Central memory CD4-positive, alpha-beta T cell (primary cell): ENCODE measurements at regions not wholly inside any gene's neighbourhood (a gene's known extent, or its start where the extent isn't known, plus 50 kb on each side); places are given as distances from the start of the nearest gene placed in this dataset.

Experiments used
- DNase-seq: peaks from one replicate; pipeline ENCODE4 v3.0.0; 2022

DNA sequence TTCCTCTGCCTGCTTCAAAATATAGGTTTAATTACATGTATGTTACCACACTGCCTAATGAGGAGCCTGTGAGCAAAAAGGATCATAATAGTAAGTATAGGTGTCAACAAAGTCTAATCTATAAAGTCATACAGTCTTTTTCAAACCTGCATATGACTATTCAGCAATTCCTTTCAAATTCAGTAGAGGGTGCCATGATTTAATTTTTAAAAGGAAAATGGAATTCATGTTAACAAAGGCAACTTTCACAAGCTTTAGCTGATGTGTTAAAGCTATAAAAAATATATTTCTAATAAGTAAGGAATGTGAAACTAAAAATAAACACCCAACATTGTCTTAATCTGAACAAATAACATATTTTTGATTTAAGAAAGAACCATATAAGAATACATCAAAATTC, 52.1 kb downstream of the MPP7 start:
- peak; percentile 11 for DNase-seq

DNA sequence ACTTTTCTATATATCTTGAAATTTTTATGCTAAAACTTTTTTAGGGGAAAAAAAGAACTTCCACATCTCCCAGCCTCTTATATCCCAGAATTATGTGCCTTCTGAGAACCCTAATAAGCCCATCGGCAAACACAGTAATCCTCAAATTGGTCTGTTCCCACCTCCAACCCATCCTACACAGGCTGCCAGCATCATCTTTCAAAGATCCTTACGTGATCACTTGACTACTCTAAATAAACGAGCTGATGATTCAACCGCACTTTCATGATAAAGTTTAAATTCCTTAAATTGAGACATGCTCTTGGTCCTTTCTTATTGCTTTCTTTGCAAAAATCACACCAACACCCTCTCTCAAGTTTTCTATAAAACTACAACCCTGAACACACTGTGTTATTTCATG, 52.5 kb downstream of the MPP7 start:
- no peak for DNase-seq

DNA sequence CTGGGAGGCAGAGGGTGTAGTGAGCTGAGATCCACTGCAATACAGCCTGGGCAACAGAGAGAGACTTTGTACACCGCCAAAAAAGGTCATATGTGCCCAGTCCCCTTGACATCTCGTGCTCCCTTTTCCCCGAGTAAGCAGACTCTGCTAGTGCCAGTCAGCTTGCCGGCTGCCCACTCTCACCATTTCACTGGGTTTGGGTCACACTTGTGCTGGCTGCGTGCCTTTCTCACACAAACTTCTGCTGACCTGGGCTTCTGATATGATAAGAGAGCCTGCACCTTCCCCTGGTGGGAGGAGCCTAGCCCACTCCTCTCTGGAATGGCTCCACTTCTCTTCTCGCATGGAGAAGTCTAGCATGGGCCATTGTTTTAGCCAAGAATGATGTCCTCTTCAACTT, 53.4 kb downstream of the MPP7 start:
- no peak for DNase-seq

DNA sequence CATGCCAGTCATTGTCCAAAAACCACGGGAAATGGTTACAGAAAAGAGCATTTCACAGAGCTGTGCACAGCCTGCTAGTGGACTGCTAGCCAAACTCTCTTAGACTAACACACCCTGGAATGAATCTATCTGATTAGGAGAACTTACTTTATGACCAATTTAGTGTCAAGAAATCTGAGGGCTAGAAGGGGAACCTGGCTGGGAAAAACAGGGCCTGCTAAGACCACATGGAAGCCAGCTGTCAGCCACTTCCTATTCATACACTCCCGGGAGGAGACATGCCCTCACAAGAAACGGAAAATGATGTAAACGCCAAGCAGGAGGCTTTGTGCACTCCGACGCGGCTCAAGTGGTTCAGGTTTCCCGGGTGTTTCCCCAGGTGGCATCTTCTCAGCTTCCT, 54.8 kb downstream of the MPP7 start:
- DNase-seq: no peak

DNA sequence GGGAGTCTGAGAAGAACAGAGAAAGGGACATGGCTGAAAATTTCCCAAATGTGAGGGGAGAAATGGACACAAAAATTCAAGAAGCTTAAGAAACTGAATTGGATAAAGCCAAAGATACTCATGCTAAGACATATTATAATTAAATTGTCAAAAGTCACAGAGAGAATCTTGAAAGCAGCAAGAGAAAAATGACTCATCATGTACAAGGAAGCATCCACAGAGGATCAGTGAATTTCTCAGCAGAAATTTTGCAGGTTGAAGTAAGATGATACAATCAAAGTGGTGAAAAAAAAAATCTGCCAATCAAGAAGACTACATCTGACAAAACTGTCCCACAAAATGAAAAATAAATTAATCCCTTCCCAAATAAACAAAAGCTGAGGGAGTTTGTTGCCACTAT, 56.8 kb downstream of the MPP7 start:
- no peak for DNase-seq

DNA sequence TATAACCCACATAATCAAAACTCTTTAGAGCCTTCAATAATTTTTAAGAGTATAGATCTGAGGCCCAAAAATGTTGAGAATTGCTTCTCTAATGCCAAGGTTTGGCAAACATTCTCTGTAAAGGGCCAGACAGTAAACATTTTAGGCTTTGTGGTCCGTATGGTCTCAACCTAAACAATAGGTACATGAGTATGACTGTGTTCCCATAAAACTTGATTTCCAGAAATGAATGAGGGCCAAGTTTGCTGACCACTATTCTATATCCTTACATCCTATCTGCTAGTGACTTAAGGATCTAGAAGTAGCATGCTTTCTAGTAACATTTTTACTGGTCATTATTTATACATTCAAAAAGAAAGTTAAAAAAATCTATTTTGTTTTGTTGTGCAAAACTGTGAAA, 58.9 kb downstream of the MPP7 start:
- DNase-seq: no peak

DNA sequence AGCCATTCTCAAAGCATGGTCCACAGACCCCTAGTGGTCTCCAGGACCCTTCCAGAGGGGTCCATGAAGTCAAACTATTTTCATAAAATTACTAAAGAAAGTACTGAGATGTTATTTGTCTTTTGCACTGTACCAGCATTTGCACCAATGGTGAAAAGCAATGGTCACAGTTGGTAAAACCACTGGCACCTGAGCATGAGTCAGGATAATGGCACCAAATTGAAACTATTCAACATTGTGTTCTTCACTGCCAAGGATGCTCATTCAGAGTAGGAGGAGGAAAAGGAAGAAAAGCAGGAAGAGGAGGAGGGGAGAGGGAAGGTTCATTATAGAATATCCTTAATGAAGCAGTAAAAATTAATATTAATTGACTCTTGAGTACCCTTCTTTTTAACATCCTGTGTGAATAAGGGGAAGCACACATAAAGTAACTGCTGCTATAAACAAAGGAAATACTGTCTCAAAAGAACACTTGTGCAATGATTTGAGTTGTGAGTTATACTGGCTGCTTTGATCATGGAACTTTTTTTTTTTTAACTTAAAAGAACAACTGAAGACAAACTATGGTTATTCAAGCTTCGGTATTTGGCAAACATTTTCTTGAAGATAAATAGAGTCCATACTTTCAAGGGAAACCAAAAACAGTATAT, 60.2 kb downstream of the MPP7 start:
- no peak for DNase-seq

DNA sequence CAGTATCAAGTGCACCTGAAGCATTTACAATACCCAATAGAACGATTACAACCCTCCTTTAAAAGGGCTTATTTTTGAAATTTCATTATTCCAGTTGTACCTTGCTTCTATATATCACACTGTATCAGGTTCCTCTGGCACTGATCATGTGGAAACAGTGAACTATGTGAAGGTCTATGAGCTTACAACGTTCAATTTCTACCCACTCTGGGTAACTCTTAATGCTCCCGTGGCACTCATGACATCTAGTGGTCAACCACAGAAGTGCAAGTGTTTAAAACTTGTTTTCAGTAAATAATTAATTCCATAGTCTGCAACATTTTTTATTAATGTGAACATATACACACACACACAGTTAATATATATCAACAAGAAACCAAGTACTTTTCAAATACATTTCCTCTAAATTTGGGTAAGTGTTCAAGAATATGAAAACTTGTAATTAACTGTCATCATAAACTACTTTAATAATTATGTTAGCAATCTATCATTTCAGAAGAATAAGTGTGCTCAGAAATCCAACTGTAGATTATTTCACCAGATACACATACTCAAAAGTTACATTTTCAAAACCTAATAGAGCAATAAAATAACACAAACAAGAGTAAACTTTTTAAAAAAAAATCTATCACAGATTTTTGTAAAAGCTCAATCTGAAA, 61.0 kb downstream of the MPP7 start:
- DNase-seq: peak; percentile 15

DNA sequence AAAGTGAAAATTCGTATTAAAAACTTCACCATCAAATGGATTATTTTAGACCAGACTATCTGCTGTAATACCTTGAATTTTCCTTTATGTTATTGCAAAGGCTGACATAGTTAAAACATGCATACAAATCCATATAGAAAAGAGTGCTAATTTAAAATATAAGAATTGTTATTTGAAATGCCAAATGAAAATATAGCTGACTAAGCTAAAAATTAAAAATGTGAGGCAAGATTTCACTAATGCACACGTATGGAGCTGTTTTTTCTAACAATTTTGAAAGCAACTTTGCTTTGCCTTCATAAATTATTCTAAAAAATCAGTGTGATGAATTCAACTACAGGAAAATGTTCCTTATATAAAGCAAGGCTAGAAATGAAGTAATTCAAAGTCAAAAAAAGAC, 62.5 kb downstream of the MPP7 start:
- DNase-seq: no peak

DNA sequence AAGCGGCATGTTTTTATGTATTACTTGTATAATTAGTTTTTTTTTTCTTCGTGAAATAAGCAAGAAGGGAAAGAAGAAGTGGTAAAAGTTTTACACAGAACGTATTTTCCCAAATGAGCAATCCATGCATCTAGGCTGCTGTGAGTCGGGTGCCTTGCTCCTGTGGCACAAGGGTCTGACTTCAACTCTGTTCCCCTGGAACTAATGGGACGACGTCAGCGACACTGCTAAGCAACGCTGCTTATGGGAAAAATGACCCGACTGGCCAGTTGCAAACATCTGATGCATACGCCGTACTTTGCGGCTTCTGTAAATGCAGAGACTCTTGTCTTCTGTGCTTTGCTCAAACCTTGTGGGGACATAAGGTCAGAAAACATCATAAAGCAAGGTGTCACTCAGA, 66.3 kb downstream of the MPP7 start:
- no peak for DNase-seq

DNA sequence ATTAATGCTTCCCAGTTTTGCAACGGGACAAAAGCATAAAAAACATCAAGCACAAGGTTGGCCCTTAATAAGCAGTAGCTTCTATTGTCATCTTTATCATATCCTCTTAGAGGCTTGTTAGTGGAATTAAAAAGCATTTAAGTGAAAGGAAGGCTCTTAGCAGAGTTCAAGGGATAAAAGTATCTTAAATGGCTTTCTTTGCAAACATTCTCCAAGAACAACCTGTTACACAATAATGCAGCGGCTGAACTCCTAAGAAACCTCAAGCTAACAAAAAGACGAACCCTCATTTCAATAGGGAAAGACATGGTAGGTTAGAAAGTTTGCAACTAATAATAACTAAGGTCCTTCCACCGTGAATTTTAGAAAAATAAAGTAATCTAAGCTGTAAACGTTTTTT, 82.1 kb downstream of the MPP7 start:
- DNase-seq: no peak

DNA sequence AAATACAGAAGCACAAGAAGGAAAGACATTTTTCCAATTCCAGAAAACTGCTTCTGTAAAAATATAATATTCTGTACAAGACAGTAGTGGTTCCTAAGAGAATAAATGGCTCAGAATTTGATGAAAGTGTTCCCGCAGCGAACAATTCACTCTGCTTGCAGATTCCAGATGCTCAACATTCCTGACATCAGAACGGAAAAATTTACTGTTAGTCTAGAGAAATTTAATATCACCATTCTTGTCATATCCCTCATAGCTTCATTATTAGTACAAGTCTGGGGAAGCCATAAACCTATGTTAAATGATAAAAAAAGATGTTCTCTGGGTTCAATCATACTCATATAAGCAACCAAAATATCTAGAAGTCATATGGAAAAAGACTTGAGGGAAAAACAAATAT, 83.6 kb downstream of the MPP7 start:
- DNase-seq: no peak

DNA sequence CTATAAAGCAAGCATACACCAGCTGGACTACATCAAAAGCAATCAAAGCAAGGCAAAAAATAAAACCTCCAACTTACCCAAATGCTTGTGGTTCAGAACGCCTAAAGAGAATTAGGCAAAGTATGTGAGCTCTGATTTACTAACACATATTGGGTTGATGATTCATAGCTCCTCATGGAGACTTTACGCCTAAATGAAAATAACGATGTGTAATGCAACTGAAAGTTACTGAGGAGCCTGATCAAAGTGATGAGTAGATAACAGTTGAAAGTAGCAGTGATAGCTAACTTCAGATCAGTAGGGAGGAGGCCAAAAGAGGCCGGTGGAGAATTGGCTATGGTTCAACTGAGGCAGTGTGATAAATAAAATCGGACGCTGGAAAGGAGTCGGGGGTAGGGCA, 85.0 kb downstream of the MPP7 start:
- DNase-seq: no peak

DNA sequence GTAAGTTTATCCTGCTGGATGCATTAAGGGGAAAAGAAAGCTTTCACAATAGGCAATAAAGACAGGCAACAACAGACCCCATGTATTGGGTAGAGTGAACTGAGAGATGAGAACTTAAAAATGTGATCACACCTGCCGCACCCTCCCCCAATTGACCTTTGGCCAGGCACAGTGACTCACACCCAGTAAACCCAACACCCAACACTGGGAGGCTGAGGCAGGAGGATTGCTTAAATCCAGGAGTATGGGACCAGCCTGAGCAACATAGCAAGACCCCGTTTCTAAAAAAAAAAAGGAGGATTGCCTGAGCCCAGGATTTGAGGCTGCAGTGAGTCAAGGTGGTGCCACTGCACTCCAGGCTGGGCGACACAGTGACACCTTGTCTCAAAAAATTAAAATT, 86.9 kb downstream of the MPP7 start:
- DNase-seq: no peak

DNA sequence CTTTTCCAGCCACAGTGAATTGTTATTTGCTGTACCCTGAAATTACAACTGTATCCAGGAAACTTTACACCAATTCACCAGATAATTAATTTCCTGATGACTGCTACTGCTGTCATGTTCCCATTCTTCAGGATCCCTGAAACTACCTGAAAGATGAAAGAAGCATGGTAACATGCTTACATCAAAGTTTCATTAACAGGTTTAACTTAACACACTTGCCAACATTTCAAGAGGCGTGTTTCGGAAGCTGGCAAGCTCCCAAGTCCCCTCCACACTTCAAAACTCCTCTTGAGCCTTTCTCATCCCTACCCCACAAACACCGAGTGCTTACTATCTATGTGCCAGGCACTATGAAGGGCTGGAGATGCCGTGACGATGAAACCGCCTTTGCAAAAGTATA, 88.6 kb downstream of the MPP7 start:
- DNase-seq: no peak

DNA sequence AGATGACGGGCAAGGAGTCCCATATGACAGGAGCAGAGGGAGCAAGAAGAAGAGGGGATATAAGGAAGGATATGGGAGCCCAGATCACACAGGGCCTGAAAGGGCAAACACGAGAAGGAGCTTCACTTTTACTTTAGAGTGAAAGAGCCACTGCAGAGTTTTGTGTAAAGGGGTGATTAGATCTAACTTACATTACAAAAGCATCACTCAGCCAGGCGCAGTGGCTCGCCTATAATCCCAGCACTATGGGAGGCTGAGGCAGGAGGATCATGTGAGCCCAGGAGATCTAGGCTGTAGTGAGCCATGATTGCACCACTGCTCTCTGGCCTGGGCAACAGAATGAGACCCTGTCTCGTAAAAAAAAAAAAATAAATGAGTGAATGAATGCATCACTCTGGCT, 91.1 kb downstream of the MPP7 start:
- no peak for DNase-seq

DNA sequence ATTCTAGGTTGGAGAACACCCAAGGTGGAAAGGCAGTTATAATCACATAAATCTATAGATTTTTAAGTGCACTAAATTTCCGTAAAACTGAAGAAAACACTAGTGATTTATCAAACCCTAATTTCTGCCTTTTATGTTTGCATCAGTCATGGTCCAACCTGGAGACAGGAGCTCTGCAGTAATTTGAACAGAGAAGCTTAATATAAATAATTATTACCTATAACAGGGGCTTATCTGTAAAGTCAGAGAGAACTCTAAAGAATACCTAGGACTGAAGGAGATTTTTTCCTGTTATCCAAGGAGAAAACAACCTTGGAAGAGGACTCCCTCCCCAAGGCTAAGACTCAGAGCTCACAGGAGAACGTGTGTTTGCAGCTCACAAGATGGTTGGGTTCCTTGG, 95.1 kb downstream of the MPP7 start:
- no peak for DNase-seq

DNA sequence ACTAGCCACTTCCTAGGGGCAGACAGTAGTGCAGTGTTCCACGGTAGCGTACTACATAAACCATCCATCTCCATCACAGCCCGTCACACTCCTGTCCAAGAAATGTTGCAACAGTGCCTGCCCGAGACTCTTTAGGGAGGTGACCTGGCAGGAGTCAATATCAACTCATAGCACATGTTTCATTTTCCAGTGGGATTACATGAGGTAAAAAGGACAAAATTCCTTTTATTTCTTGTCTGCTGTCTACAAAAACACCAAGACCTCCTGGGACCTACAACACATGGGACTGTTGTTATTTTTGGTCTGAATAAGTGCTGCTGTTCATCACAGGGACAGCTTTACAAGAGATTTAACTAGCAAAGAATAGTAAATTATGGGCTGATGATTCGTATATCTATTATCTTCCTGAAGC, 99.9 kb downstream of the MPP7 start:
- no peak for DNase-seq

DNA sequence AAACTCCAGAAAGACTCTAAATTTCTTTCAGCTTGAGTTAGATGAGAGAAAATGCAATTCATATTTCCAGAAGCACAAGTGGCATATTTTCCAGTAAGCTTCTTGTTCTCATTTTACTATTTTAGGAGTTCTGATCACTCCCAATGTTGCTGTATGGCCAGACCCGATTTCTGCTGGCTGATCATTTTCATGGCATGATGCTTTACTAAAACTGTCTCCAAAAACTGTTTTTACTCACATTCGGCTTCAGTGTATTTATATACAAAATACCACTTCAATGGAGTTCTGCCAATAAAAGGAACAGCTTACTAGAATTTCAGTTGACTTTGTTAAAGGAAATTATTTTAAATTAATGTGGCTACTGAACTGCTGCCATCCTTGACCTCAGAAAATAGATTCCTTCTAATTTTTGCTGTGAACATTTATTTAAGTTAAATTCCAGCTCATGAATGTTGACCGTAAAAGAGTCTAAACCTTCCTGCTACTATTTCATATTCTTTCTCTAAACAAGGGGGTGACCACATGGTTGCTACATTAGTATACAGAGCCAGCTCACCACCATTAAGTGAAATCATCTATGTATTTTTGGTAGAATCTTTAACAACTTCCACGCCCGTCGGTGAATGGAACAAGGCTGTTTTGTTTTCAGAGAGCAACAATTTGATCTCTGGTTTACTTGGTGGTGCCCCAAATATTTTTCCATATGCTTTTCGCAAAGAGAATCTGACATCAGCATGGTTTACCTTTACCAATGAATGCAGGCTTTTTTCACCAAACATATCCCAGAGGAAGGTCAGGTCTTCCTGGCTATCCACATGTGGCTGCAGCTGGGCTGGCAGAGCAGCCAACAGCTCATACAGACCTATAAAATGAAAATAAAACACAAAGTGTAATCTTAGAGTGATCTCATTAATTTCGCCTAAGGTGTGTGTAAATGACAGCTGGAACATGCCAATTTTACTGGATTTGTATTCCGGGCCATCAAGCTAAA, 101.2 kb downstream of the MPP7 start:
- no peak for DNase-seq

DNA sequence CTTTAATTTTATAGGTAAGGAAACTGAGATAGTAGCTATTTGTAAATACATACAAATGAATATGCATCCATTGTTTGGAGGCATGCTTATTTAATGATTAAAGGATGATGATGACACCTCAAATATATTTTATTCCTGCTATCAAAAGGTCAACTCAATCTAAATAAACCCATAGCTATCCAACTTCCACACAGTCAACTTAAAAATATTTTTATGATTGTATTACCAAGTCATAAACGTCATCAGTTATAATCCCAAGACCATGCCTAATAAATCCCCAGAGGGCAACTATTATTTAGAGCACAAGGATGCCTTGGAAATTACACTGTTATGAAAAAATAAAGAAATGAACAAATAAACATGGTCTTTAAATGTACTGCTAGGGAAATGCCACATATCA, 102.1 kb downstream of the MPP7 start:
- DNase-seq: no peak

DNA sequence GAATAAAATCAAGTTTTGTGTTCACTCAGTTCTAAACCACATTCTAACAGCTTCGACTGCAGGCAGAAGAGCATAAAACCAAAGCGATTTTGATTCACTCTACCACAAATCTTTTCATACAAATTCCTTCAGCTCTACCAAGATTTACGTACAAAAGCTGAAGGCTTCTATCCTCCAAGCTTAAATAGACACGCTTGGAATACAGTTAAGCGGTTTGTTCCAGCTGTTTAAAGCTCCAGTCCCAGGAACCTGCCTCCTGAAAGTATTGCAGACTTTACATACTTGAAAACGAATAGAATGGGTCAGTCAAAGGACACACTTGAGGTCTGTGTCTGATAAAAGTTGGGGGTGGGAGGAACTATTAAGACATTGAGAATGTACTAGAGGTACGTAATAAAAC, 102.9 kb downstream of the MPP7 start:
- no peak for DNase-seq

DNA sequence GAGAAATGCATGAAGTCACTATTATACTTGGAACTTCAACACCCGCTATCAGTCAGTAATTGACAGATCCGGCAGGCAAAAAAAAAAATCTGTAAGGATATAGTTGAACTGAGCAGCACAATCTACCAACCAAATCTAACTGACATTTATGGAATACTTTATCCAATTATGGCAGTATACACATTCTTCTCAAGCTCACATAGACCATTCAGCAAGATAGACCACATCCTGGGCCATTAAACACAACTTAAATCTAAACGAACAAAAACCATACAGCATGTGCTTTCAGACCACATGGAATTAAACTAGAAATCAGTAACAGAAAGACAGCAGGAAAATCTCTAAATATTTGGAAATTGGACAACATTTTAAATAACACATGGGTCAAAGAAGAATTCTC, 112.7 kb downstream of the MPP7 start:
- DNase-seq: no peak

DNA sequence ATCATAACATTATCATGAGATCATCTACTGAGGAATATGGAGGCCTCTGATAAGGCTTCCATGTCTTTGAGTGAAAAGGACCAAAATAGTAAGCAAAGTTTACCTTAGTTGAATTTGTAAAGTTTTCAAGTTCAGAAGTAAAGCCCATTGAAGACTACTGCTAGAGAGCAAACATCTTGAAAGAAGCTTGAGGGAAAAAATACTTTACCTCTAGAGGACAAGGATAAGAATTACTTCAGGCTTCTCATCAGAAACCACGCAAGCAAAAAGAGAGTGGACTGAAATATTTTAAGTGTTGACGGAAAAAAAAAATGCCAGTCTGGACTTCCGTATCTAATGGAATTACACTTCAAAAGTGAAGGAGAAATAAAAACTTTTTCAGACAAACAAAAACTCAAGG, 114.3 kb downstream of the MPP7 start:
- DNase-seq: no peak
